HCT116 (cell line): ENCODE measurements at regions not wholly inside any gene's neighbourhood (a gene's known extent, or its start where the extent isn't known, plus 50 kb on each side); places are given as distances from the start of the nearest gene placed in this dataset.

Source experiments
- ATAC-seq: fragments of 200-7000 bp; cut with Tn5 transposase; 2 replicates; pipeline ENCODE4 v1.9.1; 2020; ENCODE audit warnings: mild to moderate bottlenecking, moderate library complexity
- BruUV-seq: library from RNA; stranded (reverse); fragments of 400-500 nt; replicated peaks from 2 replicates; lab custom pipeline; 2021; lab: Mats Ljungman, UMichigan
- CTCF ChIA-PET: fragments of 300-600 bp; sonication (Branson Sonifier 250); formaldehyde crosslinking; loops from one replicate; lab custom pipeline; 2021; ENCODE audit warnings: antibody characterized with exemption; lab: Charles Lee
- POLR2A ChIA-PET: fragments of 300-600, 350-600 bp; sonication (Branson Sonifier 250); formaldehyde crosslinking; loops from one replicate; lab custom pipeline; 2021; ENCODE audit warnings: antibody characterized with exemption; lab: Charles Lee
- RAD21 ChIA-PET, 2 experiments: fragments of 300-600 bp; sonication (Branson Sonifier 250); formaldehyde crosslinking; loops; one replicate each; lab custom pipeline; 2023; ENCODE audit warnings: low total read pairs in 2 of 2; ENCODE audit not compliant: uncharacterized antibody in 2 of 2, unreplicated experiment in 2 of 2, low non-redundant PET in 1 of 2; lab: Charles Lee
- DNase-seq: peaks from one replicate; pipeline ENCODE4 v3.0.0-alpha.2; 2010; ENCODE audit warnings: low read depth, low spot score
- H2AFZ ChIP-seq: fragments of 200-600 bp; shearing (Covaris generic), sonication (generic); 2 replicates; pipeline ENCODE4 v1.6.1; 2017; ENCODE audit warnings: low read depth, mixed run types, mixed read lengths, antibody characterized with exemption, low read length; ENCODE audit not compliant: poor library complexity, severe bottlenecking
- H3K27ac ChIP-seq: 2 replicates; pipeline ENCODE4 v1.5.1; 2012; ENCODE audit warnings: low read depth, low read length
- H3K27me3 ChIP-seq: fragments of 200-600 bp; sonication (generic); 2 replicates; pipeline ENCODE4 v1.6.1; 2016; ENCODE audit warnings: mixed run types, low read length, mixed read lengths; ENCODE audit not compliant: insufficient read depth
- H3K36me3 ChIP-seq, 2 experiments: fragments of 200-500 bp in 1 of 2; fragments of 200-600 bp in 1 of 2; sonication (Bioruptor generic) in 1 of 2; sonication (generic) in 1 of 2; 2 replicates each; pipeline versions ENCODE4 v1.5.1 to v1.6.1; 2014 to 2016; ENCODE audit warnings: low read length in 2 of 2, inconsistent platforms in 1 of 2, mixed read lengths in 1 of 2, mixed run types in 1 of 2; ENCODE audit not compliant: insufficient read depth in 2 of 2, control insufficient read depth in 1 of 2
- H3K4me1 ChIP-seq, 2 experiments: fragments of 200-600 bp in 1 of 2; sonication (generic) in 1 of 2; 2 replicates each; pipeline versions ENCODE4 v1.5.1 to v1.6.1; 2012 to 2017; ENCODE audit warnings: low read length in 2 of 2, inconsistent platforms in 1 of 2, mild to moderate bottlenecking in 1 of 2, mixed read lengths in 1 of 2, mixed run types in 1 of 2, moderate library complexity in 1 of 2; ENCODE audit not compliant: insufficient read depth in 2 of 2, control insufficient read depth in 1 of 2
- H3K4me2 ChIP-seq: fragments of 200-600 bp; sonication (generic); 2 replicates; pipeline ENCODE4 v1.6.1; 2017; ENCODE audit warnings: mixed run types, low read length, mixed read lengths
- H3K4me3 ChIP-seq, 2 experiments: fragments of 200-600 bp in 1 of 2; sonication (generic) in 1 of 2; replicated peaks in 1 of 2; 2 replicates each; pipeline ENCODE4 v1.5.1; 2011 to 2016; ENCODE audit warnings: low read length in 2 of 2, control low read depth in 1 of 2, low read depth in 1 of 2, mild to moderate bottlenecking in 1 of 2, mixed read lengths in 1 of 2, mixed run types in 1 of 2
- H3K79me2 ChIP-seq: fragments of 200-600 bp; sonication (generic); 2 replicates; pipeline ENCODE4 v1.6.1; 2017; ENCODE audit warnings: mild to moderate bottlenecking, mixed run types, low read length, moderate library complexity, mixed read lengths; ENCODE audit not compliant: insufficient read depth
- H3K9ac ChIP-seq: fragments of 200-600 bp; sonication (generic); 2 replicates; pipeline ENCODE4 v1.6.1; 2016; ENCODE audit warnings: low read length, mixed read lengths
- H3K9me2 ChIP-seq: fragments of 200-600 bp; sonication (generic), shearing (Covaris generic); 2 replicates; pipeline ENCODE4 v1.6.1; 2017; ENCODE audit warnings: mixed run types, mild to moderate bottlenecking, moderate library complexity; ENCODE audit not compliant: insufficient read depth
- H3K9me3 ChIP-seq, 2 experiments: fragments of 200-500 bp in 1 of 2; fragments of 200-600 bp in 1 of 2; sonication (Bioruptor generic) in 1 of 2; sonication (generic) in 1 of 2; 2 replicates each; pipeline ENCODE4 v1.6.1; 2014 to 2017; ENCODE audit warnings: low read length in 2 of 2, mixed read lengths in 2 of 2, inconsistent platforms in 1 of 2, low read depth in 1 of 2, mild to moderate bottlenecking in 1 of 2, mixed run types in 1 of 2, moderate library complexity in 1 of 2; ENCODE audit not compliant: control insufficient read depth in 1 of 2, insufficient read depth in 1 of 2
- H4K20me1 ChIP-seq: fragments of 200-600 bp; sonication (generic), shearing (Covaris generic); 2 replicates; pipeline ENCODE4 v1.6.1; 2017; ENCODE audit warnings: mixed run types, mild to moderate bottlenecking, moderate library complexity; ENCODE audit not compliant: insufficient read depth
- EGR1 ChIP-seq: IDR thresholded peaks from 2 replicates; pipeline ENCODE4 v1.6.1; 2012; ENCODE audit warnings: low read depth
- ELF1 ChIP-seq: IDR thresholded peaks from 2 replicates; pipeline ENCODE4 v1.6.1; 2012; ENCODE audit warnings: low read depth, borderline replicate concordance
- EZH2phosphoT487 ChIP-seq: fragments of 200-600 bp; IDR thresholded peaks from 2 replicates; pipeline ENCODE4 v1.6.1; 2018; ENCODE audit warnings: antibody characterized with exemption, borderline replicate concordance
- FOSL1 ChIP-seq: IDR thresholded peaks from 2 replicates; pipeline ENCODE4 v1.6.1; 2012; ENCODE audit warnings: low read depth
- JUND ChIP-seq: IDR thresholded peaks from 2 replicates; pipeline ENCODE4 v1.6.1; 2012
- POLR2A ChIP-seq: IDR thresholded peaks from 2 replicates; pipeline ENCODE4 v1.7.0; 2011; ENCODE audit warnings: borderline replicate concordance; ENCODE audit not compliant: insufficient read depth, insufficient read length; ENCODE audit errors: extremely low read depth
- POLR2AphosphoS5 ChIP-seq: IDR thresholded peaks from 2 replicates; pipeline ENCODE4 v1.6.1; 2011; ENCODE audit warnings: mild to moderate bottlenecking, low read depth, low read length, moderate library complexity
- SIN3A ChIP-seq: IDR thresholded peaks from 2 replicates; pipeline ENCODE4 v1.6.1; 2012; ENCODE audit warnings: low read depth
- SP1 ChIP-seq: IDR thresholded peaks from 2 replicates; pipeline ENCODE4 v1.6.1; 2012; ENCODE audit warnings: low read depth
- SRF ChIP-seq: IDR thresholded peaks from 2 replicates; pipeline ENCODE4 v1.6.1; 2012; ENCODE audit warnings: low read depth
- TCF7L2 ChIP-seq: IDR thresholded peaks from 2 replicates; pipeline ENCODE4 v1.7.0; 2011; ENCODE audit warnings: borderline replicate concordance, inconsistent platforms; ENCODE audit not compliant: insufficient read depth, insufficient read length; ENCODE audit errors: extremely low read depth
- YY1 ChIP-seq: IDR thresholded peaks from 2 replicates; pipeline ENCODE4 v1.6.1; 2011; ENCODE audit warnings: low read length, low read depth, moderate library complexity, mild to moderate bottlenecking; ENCODE audit not compliant: insufficient replicate concordance; ENCODE audit errors: extremely low read depth
- ZFX ChIP-seq: fragments of 450-650 bp; IDR thresholded peaks from 2 replicates; pipeline ENCODE4 v1.6.1; 2017
- ZNF274 ChIP-seq: fragments of 200-500 bp; sonication (Bioruptor generic); IDR thresholded peaks from 2 replicates; pipeline ENCODE4 v1.6.1; 2014; ENCODE audit warnings: mild to moderate bottlenecking, low read depth, low read length, inconsistent platforms
- intact Hi-C: fragments of 100-400 bp; cut with micrococcal nuclease; formaldehyde crosslinking; loops from 2 replicates; pipeline ENCODE4 v1.10.0; 2022
- TF ChIP-seq, protein P1 (sequence below): IDR thresholded peaks from 2 replicates; pipeline ENCODE4 v1.6.1; 2011; ENCODE audit warnings: mild to moderate bottlenecking, low read length, moderate library complexity; ENCODE audit not compliant: insufficient replicate concordance; ENCODE audit errors: extremely low read depth
- TF ChIP-seq, protein P2 (sequence below): IDR thresholded peaks from 2 replicates; pipeline ENCODE4 v1.6.1; 2012
- TF ChIP-seq, protein P3 (sequence below): IDR thresholded peaks from 2 replicates; pipeline ENCODE4 v1.6.1; 2012; ENCODE audit warnings: low read depth
- TF ChIP-seq, protein P4 (sequence below): IDR thresholded peaks from 2 replicates; pipeline ENCODE4 v1.6.1; 2012

- ChIA-PET CTCF (no interaction called here), POLR2A (no interaction called here)
- no TSS peak for BruUV-seq
Measured at GRCh38 chr5:175220549-175220948, 223.4 kb downstream of the DRD1 start.

More at GRCh38 chr5:175220549-175220948, 223.4 kb downstream of the DRD1 start:
- H4K20me1 ChIP-seq, result no peaks in the 10 kb centered on the region
- H2AFZ ChIP-seq, result no peak overlapping the region
- no peak overlapping the region for H3K4me3 ChIP-seq
- TF ChIP-seq, protein P1, sequence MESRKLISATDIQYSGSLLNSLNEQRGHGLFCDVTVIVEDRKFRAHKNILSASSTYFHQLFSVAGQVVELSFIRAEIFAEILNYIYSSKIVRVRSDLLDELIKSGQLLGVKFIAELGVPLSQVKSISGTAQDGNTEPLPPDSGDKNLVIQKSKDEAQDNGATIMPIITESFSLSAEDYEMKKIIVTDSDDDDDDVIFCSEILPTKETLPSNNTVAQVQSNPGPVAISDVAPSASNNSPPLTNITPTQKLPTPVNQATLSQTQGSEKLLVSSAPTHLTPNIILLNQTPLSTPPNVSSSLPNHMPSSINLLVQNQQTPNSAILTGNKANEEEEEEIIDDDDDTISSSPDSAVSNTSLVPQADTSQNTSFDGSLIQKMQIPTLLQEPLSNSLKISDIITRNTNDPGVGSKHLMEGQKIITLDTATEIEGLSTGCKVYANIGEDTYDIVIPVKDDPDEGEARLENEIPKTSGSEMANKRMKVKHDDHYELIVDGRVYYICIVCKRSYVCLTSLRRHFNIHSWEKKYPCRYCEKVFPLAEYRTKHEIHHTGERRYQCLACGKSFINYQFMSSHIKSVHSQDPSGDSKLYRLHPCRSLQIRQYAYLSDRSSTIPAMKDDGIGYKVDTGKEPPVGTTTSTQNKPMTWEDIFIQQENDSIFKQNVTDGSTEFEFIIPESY, result no peak
- TF ChIP-seq, protein P2, sequence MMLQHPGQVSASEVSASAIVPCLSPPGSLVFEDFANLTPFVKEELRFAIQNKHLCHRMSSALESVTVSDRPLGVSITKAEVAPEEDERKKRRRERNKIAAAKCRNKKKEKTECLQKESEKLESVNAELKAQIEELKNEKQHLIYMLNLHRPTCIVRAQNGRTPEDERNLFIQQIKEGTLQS, result no peak
- TF ChIP-seq JUND, result no peak
- TF ChIP-seq ELF1, result no peak
- no peak for TF ChIP-seq POLR2A
- TF ChIP-seq FOSL1, result no peak
- TF ChIP-seq YY1, result no peak
- TF ChIP-seq EGR1, result no peak
- no peak for TF ChIP-seq SRF
- TF ChIP-seq ZNF274, result no peak
- TF ChIP-seq TCF7L2, result no peak
- no peak for TF ChIP-seq SIN3A
- no peak for TF ChIP-seq ZFX
- TF ChIP-seq, protein P3, sequence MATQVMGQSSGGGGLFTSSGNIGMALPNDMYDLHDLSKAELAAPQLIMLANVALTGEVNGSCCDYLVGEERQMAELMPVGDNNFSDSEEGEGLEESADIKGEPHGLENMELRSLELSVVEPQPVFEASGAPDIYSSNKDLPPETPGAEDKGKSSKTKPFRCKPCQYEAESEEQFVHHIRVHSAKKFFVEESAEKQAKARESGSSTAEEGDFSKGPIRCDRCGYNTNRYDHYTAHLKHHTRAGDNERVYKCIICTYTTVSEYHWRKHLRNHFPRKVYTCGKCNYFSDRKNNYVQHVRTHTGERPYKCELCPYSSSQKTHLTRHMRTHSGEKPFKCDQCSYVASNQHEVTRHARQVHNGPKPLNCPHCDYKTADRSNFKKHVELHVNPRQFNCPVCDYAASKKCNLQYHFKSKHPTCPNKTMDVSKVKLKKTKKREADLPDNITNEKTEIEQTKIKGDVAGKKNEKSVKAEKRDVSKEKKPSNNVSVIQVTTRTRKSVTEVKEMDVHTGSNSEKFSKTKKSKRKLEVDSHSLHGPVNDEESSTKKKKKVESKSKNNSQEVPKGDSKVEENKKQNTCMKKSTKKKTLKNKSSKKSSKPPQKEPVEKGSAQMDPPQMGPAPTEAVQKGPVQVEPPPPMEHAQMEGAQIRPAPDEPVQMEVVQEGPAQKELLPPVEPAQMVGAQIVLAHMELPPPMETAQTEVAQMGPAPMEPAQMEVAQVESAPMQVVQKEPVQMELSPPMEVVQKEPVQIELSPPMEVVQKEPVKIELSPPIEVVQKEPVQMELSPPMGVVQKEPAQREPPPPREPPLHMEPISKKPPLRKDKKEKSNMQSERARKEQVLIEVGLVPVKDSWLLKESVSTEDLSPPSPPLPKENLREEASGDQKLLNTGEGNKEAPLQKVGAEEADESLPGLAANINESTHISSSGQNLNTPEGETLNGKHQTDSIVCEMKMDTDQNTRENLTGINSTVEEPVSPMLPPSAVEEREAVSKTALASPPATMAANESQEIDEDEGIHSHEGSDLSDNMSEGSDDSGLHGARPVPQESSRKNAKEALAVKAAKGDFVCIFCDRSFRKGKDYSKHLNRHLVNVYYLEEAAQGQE, result no peak
- TF ChIP-seq POLR2AphosphoS5, result no peak
- TF ChIP-seq SP1, result no peak
- TF ChIP-seq EZH2phosphoT487, result no peak
- TF ChIP-seq, protein P4, sequence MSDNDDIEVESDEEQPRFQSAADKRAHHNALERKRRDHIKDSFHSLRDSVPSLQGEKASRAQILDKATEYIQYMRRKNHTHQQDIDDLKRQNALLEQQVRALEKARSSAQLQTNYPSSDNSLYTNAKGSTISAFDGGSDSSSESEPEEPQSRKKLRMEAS, result no peak
- no peak for ATAC-seq
- H3K27me3 ChIP-seq, result peaks cover 5% of the 10 kb centered on the region
- no peak overlapping the region for H3K9ac ChIP-seq
- H3K36me3 ChIP-seq, result no peaks in the 10 kb centered on the region
- H3K27ac ChIP-seq, result no peak overlapping the region
- DNase-seq, result no peak
- H3K4me2 ChIP-seq, result no peak overlapping the region
- H3K79me2 ChIP-seq, result no peaks in the 10 kb centered on the region
- no peaks in the 10 kb centered on the region; a peak in 1 of 4 replicates for H3K4me1 ChIP-seq
- H3K9me3 ChIP-seq, result no peaks in the 10 kb centered on the region
- H3K9me2 ChIP-seq, result no peaks in the 10 kb centered on the region
- RAD21 ChIA-PET, result no interaction called here
- intact Hi-C loops, result no loop called here
